NCI-H128 (cell line): ENCODE measurements at regions not wholly inside any gene's neighbourhood (a gene's known extent, or its start where the extent isn't known, plus 50 kb on each side); places are given as distances from the start of the nearest gene placed in this dataset.

Source experiments
- DNase-seq: peaks from one replicate; lab custom pipeline; 2025; ENCODE audit not compliant: unreplicated experiment; lab: John Stamatoyannopoulos, UW

DNA sequence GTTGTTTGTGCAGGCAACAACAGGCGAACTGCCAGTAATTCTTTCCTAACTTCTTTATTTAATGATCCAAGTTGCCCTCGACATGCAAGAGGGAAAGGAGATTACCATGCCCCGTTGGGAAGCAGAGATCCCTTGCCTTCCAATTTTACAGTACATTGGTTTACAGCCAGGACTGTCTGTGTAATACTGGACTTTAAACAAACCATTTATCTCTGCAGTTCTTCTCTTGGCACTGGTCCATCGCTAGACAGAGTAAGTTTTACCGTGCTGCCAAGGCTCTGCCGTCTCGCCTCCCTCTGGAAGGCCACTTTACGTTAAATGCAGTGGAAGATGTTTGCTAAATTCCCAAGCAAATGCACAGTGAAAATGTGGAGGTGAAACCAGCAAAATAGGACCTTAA lies 660.3 kb upstream of the PRKX start:
- no peak for DNase-seq

GRCh38 chrX:4358577-4358976 lies 645.1 kb upstream of the PRKX start:
- no peak for DNase-seq

- no peak for DNase-seq
These were observed 609.5 kb upstream of the PRKX start for GRCh38 chrX:4322916-4323315.

- DNase-seq, result no peak
These were observed 607.0 kb upstream of the PRKX start for GRCh38 chrX:4320436-4320947.

- no peak for DNase-seq
These were observed 602.4 kb upstream of the PRKX start for GRCh38 chrX:4315891-4316290.

DNA sequence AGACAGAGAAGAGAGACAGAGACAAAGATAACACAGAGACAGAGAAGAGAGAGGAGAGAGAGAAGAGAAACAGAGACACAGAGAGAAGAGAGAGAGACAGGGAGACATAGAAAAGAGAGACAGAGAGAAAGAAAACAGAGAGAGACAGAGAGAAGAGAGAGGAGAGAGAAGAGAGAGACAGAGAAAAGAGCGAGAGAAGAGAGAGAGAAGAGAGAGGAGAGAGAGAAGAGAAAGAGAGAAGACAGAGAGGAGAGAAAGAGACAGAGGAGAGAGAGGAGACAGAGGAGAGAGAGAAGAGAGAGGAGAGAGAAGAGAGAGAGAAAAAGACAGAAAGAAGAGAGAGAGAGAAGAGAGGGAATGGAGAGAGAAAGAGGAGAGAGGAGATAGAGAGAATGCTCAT lies 601.1 kb upstream of the PRKX start:
- DNase-seq, result no peak

- DNase-seq, result no peak
These were observed 563.7 kb upstream of the PRKX start for GRCh38 chrX:4277122-4277521.

GRCh38 chrX:4268676-4269075 lies 555.2 kb upstream of the PRKX start:
- no peak for DNase-seq

DNA sequence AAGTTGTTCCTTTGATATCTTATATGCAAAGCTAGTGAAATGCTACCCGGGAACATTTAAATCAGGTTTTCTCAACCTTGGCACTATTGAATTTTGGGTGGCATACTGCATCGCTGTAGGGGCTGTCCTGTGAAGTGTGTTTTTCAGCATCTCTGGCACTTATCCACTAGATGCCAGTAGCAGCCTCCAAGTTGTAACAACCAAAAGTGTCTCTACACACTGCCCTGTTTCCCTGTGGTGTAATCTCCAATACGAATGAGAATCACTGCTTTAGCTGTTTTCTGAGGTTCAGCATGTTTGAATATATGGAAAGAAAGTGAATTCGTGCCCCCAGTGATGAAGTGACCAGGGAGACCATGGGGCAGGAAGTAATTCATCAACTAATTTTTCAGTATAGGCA lies 551.6 kb upstream of the PRKX start:
- DNase-seq, result no peak

DNA sequence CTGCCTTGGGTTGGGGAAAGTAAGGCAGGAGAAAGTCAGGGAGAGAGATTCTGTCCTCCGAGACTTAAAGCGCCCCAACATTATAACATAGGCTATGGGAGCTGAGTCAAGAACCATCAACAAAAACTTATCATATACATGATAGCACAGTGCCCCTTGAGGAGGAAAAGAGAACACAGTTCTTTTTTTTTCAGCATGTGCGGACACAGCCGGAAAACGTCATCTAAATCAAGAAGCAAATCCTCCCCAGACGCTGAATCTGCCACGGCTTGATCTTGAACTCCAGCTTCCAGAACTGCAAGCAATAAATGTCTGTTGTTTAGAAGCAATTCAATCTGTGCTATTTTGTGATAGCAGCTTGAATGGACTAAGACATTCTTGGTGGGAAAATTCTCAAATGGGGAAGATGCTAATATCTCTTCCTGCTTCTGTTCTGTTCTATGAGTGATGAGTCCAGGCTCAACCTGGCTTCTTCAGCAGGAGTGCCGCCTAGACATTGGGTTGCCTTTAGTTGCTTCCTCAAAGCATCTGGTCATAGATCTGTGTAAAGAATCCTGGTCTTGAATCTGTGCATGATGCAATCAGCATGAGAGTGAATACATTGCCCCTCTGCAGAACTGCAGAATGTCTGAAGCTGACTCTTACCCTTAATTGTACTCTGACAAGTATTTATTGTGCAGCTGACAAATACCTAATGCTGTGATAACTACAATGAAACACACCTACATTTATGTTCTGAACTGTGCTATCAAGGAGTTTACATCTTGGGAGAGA lies 549.8 kb upstream of the PRKX start:
- DNase-seq, result no peak

- DNase-seq, result no peak
These were observed 539.6 kb upstream of the PRKX start for GRCh38 chrX:4253092-4253491.

- DNase-seq, result no peak
These were observed 536.0 kb upstream of the PRKX start for GRCh38 chrX:4249401-4249800.

GRCh38 chrX:4243759-4244158 lies 530.3 kb upstream of the PRKX start:
- no peak for DNase-seq

- no peak for DNase-seq
These were observed 527.2 kb upstream of the PRKX start for GRCh38 chrX:4240541-4241194.

GRCh38 chrX:4239650-4240540 lies 526.4 kb upstream of the PRKX start:
- DNase-seq, result no peak

DNA sequence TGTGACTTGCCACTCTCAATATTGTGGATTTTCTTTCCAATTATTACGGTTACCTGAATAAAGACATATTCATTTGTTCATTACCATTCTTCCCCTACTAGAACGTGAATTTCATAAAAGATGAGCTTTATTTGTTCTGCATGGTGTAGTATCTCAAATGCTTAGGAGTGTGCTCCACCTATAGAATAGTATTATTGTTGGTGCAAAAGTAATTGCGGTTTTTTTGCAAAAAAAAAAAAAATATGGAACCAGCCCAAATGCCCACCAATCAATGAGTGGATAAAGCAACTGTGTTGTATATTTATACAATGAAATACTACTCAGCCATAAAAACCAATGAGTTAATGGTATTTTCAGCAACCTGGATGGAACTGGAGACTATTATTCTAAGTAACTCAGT lies 525.5 kb upstream of the PRKX start:
- DNase-seq, result no peak

DNA sequence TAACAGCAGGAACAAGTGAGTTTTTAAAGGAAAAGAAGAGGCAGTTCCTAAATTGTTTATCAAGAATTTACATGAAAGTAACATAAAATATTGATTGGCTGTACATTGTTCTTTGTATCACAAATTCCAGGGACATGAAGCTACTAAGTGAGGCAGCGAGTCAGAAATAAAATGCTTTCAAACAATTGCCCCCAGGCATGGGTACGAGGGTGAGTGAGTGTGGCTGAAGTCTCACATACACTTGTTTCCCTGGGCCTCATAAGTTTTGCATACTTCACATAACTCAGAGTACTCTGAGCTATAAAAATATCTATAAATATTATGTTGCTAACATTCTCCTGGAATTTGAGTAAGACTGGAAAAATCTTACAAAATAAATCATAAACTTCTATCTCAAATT lies 511.6 kb upstream of the PRKX start:
- DNase-seq, result no peak

GRCh38 chrX:4206941-4207340 lies 493.5 kb upstream of the PRKX start:
- no peak for DNase-seq

DNA sequence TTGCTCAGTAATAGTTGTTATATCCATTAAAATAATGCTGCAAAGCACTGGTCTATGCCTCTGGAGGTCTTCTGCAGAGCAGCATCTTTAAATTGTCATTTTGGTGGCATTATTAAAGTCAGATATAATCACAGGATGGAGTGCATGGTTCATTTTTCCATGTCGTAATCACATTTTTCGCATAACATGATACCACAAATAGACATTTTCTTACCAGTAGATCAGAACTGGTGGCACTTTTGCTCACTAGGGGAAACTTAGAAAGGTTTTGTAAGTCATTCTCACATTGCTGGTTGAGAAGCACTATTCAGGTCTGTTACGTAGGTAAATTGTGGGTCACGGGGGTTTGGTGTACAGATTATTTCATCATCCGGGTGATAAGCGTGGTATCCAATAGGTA lies 484.5 kb upstream of the PRKX start:
- DNase-seq, result no peak

- DNase-seq, result no peak
These were observed 480.2 kb upstream of the PRKX start for GRCh38 chrX:4193500-4194155.

DNA sequence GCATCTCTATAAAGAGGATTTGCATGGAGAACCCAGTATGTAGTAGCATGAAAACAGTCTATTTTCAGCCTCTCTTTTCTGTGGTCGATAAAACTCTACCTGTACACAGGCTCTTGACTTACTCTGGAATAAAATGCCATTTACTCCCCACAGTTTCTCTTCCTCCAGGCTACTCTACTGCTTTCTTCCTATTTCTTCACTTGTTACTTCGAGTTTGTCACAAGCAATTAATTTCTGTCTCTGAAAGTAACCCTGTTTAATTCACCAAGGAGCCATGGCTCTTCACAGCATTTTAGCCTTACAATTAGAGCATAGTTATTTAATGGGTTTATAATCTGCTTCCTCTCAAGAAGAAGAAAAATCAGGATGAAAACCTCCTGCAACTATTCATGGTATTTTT lies 472.9 kb upstream of the PRKX start:
- DNase-seq, result no peak
